ENCODE measurements at regions not wholly inside any gene's neighbourhood (a gene's known extent, or its start where the extent isn't known, plus 50 kb on each side); places are given as distances from the start of the nearest gene placed in this dataset.

- no peak overlapping the region for H3K4me3 ChIP-seq (ENCODE audit: low read depth, low read length)
- TF ChIP-seq CTCF (IDR thresholded peaks at IDR 0.05; ENCODE audit: borderline replicate concordance, insufficient read depth, low read depth, low read length): no peak
These were observed 1042.8 kb downstream of the BRD1 start for GRCh38 chr22:48784701-48785503.

GRCh38 chr22:48783821-48784266 is 1043.8 kb downstream of the BRD1 start:
- no peak for TF ChIP-seq CTCF (IDR thresholded peaks at IDR 0.05; ENCODE audit: borderline replicate concordance, insufficient read depth, low read depth, low read length)
- no peak overlapping the region for H3K4me3 ChIP-seq (ENCODE audit: low read depth, low read length)

GRCh38 chr22:48782811-48783511 is 1044.7 kb downstream of the BRD1 start:
- no peak for TF ChIP-seq CTCF (IDR thresholded peaks at IDR 0.05; ENCODE audit: borderline replicate concordance, insufficient read depth, low read depth, low read length)
- H3K4me3 ChIP-seq (ENCODE audit: low read depth, low read length): no peak overlapping the region

- no peak overlapping the region for H3K4me3 ChIP-seq (ENCODE audit: low read depth, low read length)
- TF ChIP-seq CTCF (IDR thresholded peaks at IDR 0.05; ENCODE audit: borderline replicate concordance, insufficient read depth, low read depth, low read length): no peak
These were observed 1045.3 kb downstream of the BRD1 start for GRCh38 chr22:48782326-48782725.

GRCh38 chr22:48781868-48782267 is 1045.8 kb downstream of the BRD1 start:
- TF ChIP-seq CTCF (IDR thresholded peaks at IDR 0.05; ENCODE audit: borderline replicate concordance, insufficient read depth, low read depth, low read length): no peak
- no peak overlapping the region for H3K4me3 ChIP-seq (ENCODE audit: low read depth, low read length)

- no peak for TF ChIP-seq CTCF (IDR thresholded peaks at IDR 0.05; ENCODE audit: borderline replicate concordance, insufficient read depth, low read depth, low read length)
- no peak overlapping the region for H3K4me3 ChIP-seq (ENCODE audit: low read depth, low read length)
These were observed 1046.3 kb downstream of the BRD1 start for GRCh38 chr22:48781391-48781790.
